Skeletal muscle cell (primary cell): ENCODE measurements at regions not wholly inside any gene's neighbourhood (a gene's known extent, or its start where the extent isn't known, plus 50 kb on each side); places are given as distances from the start of the nearest gene placed in this dataset.
A peak's percentile ranks its signal among the peaks of the same experiment; 100 is the strongest.
"Not testable (repeated sequence)": the region's sequence is repeated elsewhere in the genome, so short reads cannot be mapped to it uniquely, and the experiment has no call there.

Source experiments
- DNase-seq: peaks from one replicate; pipeline ENCODE4 v3.0.0-alpha.2; 2010; ENCODE audit warnings: low read depth
- H3K4me3 ChIP-seq: 2 replicates; pipeline ENCODE4 v1.5.1; 2011; ENCODE audit warnings: low read depth, mild to moderate bottlenecking, control low read depth, low read length, moderate library complexity

GRCh38 chr4:170589597-170590191, 499.9 kb upstream of the AADAT start:
- DNase-seq = no peak
- no peak overlapping the region for H3K4me3 ChIP-seq

- no peak for DNase-seq
- no peak overlapping the region for H3K4me3 ChIP-seq
Observed at GRCh38 chr4:170581969-170582368, 492.2 kb upstream of the AADAT start.

GRCh38 chr4:170581322-170581721, 491.6 kb upstream of the AADAT start:
- no peak for DNase-seq
- H3K4me3 ChIP-seq = no peak overlapping the region

GRCh38 chr4:170580651-170581050, 490.9 kb upstream of the AADAT start:
- no peak for DNase-seq
- no peak overlapping the region for H3K4me3 ChIP-seq

GRCh38 chr4:170538821-170539473, 449.2 kb upstream of the AADAT start:
- no peak for DNase-seq
- no peak overlapping the region for H3K4me3 ChIP-seq

GRCh38 chr4:170529748-170530722, 440.3 kb upstream of the AADAT start:
- H3K4me3 ChIP-seq = no peak overlapping the region
- no peak for DNase-seq

GRCh38 chr4:170526471-170526870, 436.7 kb upstream of the AADAT start:
- H3K4me3 ChIP-seq = no peak overlapping the region
- DNase-seq = no peak

GRCh38 chr4:170522427-170522970, 432.7 kb upstream of the AADAT start:
- H3K4me3 ChIP-seq = no peak overlapping the region
- no peak for DNase-seq

- DNase-seq = no peak
- H3K4me3 ChIP-seq = no peak overlapping the region
Observed at GRCh38 chr4:170497689-170498088, 407.9 kb upstream of the AADAT start.

GRCh38 chr4:170497112-170497511, 407.4 kb upstream of the AADAT start:
- peak overlapping the region; percentile 12 for H3K4me3 ChIP-seq
- no peak for DNase-seq

GRCh38 chr4:170491981-170492380, 402.2 kb upstream of the AADAT start:
- no peak overlapping the region for H3K4me3 ChIP-seq
- no peak for DNase-seq

- DNase-seq = no peak
- H3K4me3 ChIP-seq = no peak overlapping the region
Observed at GRCh38 chr4:170476351-170476750, 386.6 kb upstream of the AADAT start.

GRCh38 chr4:170465429-170465828, 375.7 kb upstream of the AADAT start:
- DNase-seq = no peak
- H3K4me3 ChIP-seq = no peak overlapping the region

GRCh38 chr4:170464614-170465197, 374.9 kb upstream of the AADAT start:
- DNase-seq = no peak
- H3K4me3 ChIP-seq = no peak overlapping the region

- DNase-seq = no peak
- no peak overlapping the region for H3K4me3 ChIP-seq
Observed at GRCh38 chr4:170446782-170447181, 357.0 kb upstream of the AADAT start.

GRCh38 chr4:170441146-170441545, 351.4 kb upstream of the AADAT start:
- H3K4me3 ChIP-seq, DNase-seq: not testable (repeated sequence)

GRCh38 chr4:170428929-170429328, 339.2 kb upstream of the AADAT start:
- no peak overlapping the region for H3K4me3 ChIP-seq
- DNase-seq = no peak

GRCh38 chr4:170425521-170426143, 335.9 kb upstream of the AADAT start:
- DNase-seq = no peak
- no peak overlapping the region for H3K4me3 ChIP-seq

GRCh38 chr4:170425040-170425439, 335.3 kb upstream of the AADAT start:
- DNase-seq = no peak

More at GRCh38 chr4:170425040-170425439, 335.3 kb upstream of the AADAT start:
- H3K4me3 ChIP-seq = no peak overlapping the region
